GM12873 (cell line): ENCODE measurements at regions not wholly inside any gene's neighbourhood (a gene's known extent, or its start where the extent isn't known, plus 50 kb on each side); places are given as distances from the start of the nearest gene placed in this dataset.

Experiments
- TF ChIP-seq, protein P1 (sequence below): IDR thresholded peaks from 2 replicates; pipeline ENCODE4 v1.5.1; 2012; ENCODE audit warnings: low read depth, mild to moderate bottlenecking, moderate library complexity, low read length, control low read depth; ENCODE audit not compliant: insufficient read depth; ENCODE audit errors: missing control alignments

GRCh38 chr7:37518266-37518665 lies 69.6 kb upstream of the ELMO1 start:
- TF ChIP-seq, protein P1, sequence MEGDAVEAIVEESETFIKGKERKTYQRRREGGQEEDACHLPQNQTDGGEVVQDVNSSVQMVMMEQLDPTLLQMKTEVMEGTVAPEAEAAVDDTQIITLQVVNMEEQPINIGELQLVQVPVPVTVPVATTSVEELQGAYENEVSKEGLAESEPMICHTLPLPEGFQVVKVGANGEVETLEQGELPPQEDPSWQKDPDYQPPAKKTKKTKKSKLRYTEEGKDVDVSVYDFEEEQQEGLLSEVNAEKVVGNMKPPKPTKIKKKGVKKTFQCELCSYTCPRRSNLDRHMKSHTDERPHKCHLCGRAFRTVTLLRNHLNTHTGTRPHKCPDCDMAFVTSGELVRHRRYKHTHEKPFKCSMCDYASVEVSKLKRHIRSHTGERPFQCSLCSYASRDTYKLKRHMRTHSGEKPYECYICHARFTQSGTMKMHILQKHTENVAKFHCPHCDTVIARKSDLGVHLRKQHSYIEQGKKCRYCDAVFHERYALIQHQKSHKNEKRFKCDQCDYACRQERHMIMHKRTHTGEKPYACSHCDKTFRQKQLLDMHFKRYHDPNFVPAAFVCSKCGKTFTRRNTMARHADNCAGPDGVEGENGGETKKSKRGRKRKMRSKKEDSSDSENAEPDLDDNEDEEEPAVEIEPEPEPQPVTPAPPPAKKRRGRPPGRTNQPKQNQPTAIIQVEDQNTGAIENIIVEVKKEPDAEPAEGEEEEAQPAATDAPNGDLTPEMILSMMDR = no peak

- TF ChIP-seq, protein P1 = no peak
These were observed 75.4 kb upstream of the ELMO1 start for GRCh38 chr7:37524056-37524455.

GRCh38 chr7:37524797-37525196 lies 76.1 kb upstream of the ELMO1 start:
- TF ChIP-seq, protein P1 = no peak

GRCh38 chr7:37526623-37527022 lies 78.0 kb upstream of the ELMO1 start:
- TF ChIP-seq, protein P1 = no peak

GRCh38 chr7:37527109-37527508 lies 78.4 kb upstream of the ELMO1 start:
- TF ChIP-seq, protein P1 = no peak

DNA sequence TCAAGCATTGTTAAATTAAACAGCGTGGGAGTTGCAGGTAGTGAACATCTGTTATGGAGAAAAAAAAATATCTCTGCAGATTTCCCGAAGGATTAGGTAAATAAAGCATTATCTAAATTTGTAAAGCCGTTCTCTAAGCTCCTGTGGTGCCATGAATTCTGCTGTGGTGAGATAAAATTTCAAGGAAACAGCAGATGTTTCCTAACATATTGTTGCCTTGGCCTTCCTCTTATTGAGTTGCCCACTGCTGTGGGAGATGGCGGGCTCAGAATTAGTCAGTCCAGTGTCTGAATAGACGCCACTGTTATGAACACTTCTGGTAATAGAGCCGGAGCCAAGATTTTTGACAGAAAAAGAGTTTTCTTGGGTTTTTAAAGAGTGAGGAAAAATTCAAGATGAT lies 82.6 kb upstream of the ELMO1 start:
- TF ChIP-seq, protein P1 = no peak

DNA sequence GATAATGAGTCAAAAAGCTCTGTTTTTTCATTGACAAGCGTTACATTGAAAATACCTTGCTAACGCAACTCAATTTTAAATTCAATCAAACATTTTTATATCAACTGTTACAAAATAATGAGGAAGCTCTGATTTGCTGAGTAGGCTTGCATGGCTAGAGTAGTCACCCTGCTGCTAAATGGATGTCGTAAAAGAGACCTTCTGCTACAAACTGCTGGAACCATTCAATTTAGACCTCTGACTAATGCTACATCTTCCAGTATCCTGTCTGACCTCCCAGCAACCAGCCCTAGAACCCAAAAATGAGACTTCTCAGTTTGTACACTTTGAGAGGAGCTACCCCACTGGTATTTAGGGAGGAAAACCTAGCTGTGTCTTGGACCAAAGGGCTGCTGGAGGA lies 84.0 kb upstream of the ELMO1 start:
- TF ChIP-seq, protein P1 = no peak
